ENCODE measurements at regions not wholly inside any gene's neighbourhood (a gene's known extent, or its start where the extent isn't known, plus 50 kb on each side); places are given as distances from the start of the nearest gene placed in this dataset.

DNA sequence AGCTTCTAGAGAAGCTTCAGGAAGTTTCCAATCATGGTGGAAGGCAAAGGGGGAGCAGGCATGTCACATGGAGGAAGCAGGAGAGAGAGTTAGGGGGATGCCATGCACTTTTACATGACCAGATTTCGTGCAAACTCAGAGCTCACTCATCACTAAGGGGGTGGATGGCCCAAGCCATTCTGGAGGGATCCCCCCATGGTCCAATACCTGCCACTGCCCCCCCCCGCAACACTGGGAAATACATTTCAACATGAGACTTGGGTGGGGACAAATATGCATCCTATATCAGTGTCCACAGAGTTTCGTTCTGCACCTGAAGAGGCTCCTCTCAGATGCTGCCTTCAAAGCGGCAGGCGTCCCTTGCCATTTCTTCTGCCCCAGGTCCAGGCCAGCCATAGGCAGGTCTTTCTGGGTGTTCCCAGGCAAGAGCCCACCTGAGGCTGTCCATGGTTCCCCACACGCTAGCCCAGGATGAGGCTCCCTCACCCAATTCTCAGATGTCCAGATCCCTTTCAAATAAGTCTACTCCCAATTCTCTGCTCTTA is 1344.3 kb downstream of the TBC1D22A start:
- DNase-seq: no peak

DNA sequence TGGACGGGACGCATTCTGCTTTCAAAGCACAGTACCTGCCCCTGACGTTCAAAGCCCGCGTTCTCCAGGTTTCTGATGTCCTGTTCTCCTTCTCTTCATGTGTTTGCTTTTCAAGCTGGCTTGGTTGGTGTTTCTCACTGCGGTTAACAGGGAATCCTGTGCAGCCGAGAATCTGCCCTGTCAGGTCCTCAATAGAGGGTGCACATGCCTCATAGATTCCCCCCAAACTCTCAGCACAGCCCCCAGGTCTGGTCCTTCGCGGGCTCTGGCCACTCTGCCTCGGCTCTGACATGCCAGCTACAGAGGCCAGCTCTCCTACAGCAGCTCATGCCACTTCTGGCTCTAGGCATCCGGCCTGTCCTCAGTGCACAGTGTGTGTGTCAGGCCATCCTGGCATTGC is 1343.8 kb downstream of the TBC1D22A start:
- no peak for DNase-seq

DNA sequence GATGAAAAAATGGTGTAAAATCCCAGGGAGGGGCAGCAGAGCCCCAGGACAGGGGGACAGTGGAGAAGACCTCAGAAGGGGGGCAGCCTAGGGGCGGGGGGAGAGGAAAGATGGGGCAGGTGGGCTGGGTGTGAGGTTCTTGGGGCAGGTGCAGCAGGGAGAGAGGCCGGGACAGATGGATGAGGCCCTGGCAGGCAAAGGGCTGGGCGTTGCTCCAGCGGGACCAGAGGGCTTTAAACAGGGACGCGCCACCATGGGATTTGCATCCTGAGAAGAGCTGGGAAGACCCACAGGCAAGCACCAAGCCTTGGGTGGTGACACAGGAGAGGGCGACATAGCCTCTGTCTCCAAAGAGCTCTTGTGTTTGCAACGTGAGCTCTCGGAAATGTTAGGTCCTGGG is 1342.8 kb downstream of the TBC1D22A start:
- no peak for DNase-seq

GRCh38 chr22:48104766-48105165 is 1342.3 kb downstream of the TBC1D22A start:
- no peak for DNase-seq

DNA sequence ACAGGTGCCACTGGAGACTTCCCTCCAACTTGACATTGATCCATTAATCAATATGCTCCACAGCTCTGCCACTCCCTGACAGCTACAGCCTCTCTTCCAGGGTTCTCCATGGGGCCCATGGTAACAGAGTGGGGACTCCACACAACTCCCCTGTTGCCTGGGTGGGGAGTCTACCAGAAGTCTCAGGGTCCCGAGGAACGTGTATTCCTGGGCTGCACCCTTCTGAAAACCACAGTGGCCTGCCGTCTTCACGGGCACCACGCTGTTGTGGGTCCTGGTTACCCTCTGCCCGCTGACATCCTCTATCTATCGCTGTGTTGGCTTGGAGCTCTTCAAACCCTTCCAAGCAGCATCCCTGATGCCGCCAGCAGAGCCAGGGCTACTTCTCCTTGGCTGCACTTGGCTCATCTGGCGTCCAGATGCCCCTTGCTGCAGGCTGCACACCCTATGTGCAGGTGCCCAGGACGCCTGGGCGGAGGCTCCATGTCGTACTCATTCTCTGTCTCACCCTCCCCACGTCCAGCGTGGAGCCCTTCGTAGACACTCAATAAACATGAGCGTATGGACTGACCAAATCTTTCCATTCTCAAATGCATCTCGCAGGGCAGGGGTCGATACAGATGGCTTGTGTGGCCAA is 1341.8 kb downstream of the TBC1D22A start:
- DNase-seq: no peak

GRCh38 chr22:48103126-48103875 is 1340.9 kb downstream of the TBC1D22A start:
- DNase-seq: no peak

- DNase-seq: no peak
Measured at GRCh38 chr22:48102581-48102980, 1340.1 kb downstream of the TBC1D22A start.

- no peak for DNase-seq
Measured at GRCh38 chr22:48101704-48102103, 1339.3 kb downstream of the TBC1D22A start.

DNA sequence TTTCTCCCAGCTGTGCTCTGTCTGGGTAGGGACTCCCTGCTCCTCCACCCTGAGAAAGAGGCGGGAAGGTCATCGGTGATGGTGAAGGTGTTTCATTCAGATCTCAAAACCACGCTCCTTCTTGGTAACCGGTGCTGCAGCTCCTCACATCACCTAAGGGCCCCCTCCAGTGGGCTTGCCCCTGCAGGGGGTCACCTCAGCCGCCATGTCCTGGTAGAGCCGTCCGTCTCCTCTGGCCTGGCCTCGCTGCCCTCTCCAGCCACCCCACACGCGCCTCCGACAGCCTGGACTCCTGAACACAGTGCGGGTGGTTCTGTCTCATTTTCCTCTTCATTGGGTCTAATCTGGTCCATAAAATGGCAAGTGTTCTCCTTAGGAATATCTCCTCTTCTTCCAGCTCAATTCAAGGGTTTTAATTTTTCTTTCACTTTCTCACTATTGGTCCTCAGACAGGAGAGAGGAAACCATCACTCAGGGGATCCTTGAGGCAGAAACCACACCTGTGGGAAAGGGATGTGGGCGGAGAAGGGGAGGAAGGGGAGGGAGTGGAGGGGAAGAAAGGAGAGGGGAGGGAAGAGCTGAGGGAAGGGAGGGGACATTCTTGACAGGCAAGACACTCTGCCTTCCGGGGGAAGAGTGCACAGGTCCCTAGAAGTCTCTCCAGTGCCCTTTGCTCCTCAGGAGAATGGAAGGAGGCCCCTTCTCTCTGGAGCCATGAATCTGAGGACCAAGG is 1338.4 kb downstream of the TBC1D22A start:
- no peak for DNase-seq

DNA sequence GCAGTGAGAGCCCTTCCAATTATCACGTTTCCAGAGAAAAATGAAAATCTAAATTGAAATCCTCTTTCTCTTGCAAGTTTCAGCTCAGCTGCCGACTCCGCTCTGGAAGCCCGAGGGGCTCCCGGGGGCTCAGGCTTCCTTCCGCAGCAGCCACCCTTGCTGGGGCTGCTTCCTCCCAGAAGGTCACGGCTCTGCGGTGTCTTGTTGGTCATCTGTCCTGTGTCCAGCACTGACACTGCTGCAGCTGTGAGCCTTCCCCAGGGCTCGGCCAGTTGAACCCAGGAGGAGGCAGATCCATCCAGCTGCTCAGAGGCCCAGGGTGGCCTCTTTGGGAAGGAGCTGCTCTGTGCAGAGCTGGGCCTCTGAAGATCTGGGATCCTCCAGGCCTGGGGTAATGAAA is 1337.2 kb downstream of the TBC1D22A start:
- DNase-seq: no peak

- DNase-seq: no peak
Measured at GRCh38 chr22:48099251-48099650, 1336.8 kb downstream of the TBC1D22A start.

GRCh38 chr22:48098921-48099245 is 1336.4 kb downstream of the TBC1D22A start:
- no peak for DNase-seq

GRCh38 chr22:48098243-48098920 is 1335.9 kb downstream of the TBC1D22A start:
- DNase-seq: no peak

DNA sequence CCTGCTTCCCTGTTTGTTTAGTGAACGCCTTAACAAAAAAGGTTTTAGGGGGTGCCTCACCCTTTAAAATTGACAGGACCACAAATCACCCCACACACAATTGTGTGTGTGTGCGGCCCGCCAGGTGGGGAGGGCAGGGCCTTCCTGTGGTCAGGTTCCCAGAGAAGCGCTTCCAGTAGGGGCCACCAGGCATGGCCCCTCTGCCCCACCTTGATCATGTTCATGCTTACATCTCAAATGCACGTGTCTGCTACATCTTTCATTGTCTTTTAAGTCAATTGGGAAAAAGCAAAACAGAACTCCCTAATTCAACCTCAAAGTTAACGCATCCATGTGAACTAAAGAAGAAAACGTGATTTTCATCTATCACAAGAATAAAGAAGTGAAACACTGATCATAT is 1335.3 kb downstream of the TBC1D22A start:
- DNase-seq: no peak

GRCh38 chr22:48096851-48097665 is 1334.6 kb downstream of the TBC1D22A start:
- DNase-seq: no peak

- DNase-seq: no peak
Measured at GRCh38 chr22:48096411-48096810, 1334.0 kb downstream of the TBC1D22A start.

- DNase-seq: no peak
Measured at GRCh38 chr22:48093981-48094380, 1331.5 kb downstream of the TBC1D22A start.

GRCh38 chr22:48092866-48093265 is 1330.4 kb downstream of the TBC1D22A start:
- no peak for DNase-seq

DNA sequence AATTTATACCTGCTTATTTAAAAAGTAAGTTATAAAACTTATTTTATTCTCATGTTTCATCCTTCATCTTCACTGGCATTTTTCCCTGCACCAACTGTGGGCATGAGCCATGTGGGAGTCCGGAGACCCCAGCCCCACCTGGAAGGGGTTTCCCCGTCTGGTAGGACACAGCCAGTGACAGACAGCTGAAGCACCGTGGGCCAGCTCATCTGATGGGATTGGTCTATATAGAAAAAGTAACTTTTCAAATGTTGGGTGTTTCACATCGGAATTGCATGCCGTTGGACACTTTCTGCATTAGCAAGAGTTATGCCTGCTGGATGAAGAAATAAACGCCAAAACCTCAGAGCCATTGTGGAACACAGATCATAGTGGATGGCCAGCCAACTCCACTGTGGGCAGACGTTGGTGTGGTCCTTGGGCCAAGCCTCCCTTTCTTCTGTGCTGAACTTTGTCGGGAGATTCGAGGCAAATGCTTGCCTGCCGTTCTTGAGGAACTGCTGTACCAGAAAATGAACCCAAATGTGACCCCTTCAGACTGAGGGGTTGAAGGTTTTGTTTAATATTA is 1329.3 kb downstream of the TBC1D22A start:
- DNase-seq: no peak

DNA sequence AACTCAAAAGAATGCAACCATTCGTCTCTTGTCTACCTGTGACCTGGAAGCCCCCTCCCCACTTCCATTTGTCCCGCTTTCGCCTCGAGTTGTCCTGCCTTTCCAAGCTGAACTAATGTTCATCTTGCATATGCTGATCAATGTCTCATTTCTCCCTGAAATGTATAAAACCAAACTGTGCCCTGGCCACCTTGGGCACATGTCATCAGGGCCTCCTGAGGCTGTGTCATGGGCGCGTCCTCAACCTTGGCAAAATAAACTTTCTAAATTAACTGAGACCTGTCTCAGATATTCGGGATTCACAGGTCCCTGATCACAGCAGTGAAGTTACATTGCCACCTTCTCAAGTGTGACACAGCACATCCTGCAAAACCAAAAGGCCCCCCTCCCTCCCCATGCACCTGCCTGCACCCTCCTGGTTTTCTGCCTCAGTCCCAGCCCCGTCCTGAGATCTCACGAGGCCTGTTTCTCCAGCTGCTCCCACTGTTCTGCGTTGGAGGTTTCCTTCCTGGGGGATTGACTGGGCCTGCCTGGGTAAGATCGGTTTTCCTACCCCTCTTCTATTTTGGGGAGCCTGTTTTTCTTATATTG is 1328.7 kb downstream of the TBC1D22A start:
- DNase-seq: no peak

- no peak for DNase-seq
Measured at GRCh38 chr22:48090332-48090672, 1327.9 kb downstream of the TBC1D22A start.
